Kidney tubule cell (primary cell): ENCODE measurements at regions not wholly inside any gene's neighbourhood (a gene's known extent, or its start where the extent isn't known, plus 50 kb on each side); places are given as distances from the start of the nearest gene placed in this dataset.
A peak's percentile ranks its signal among the peaks of the same experiment; 100 is the strongest.
"Not testable (repeated sequence)": the region's sequence is repeated elsewhere in the genome, so short reads cannot be mapped to it uniquely, and the experiment has no call there.

Experiments used
- DNase-seq: peaks from one replicate; pipeline ENCODE4 v3.0.0-alpha.2; 2018; ENCODE audit warnings: low spot score

DNA sequence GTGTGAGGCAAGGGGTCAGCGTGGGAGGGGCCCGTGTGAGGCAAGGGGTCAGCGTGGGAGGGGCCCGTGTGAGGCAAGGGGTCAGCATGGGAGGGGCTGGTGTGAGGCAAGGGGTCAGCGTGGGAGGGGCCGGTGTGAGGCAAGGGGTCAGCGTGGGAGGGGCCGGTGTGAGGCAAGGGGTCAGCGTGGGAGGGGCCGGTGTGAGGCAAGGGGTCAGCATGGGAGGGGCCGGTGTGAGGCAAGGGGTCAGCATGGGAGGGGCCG is 119.2 kb downstream of the SEPTIN14 start:
- DNase-seq: not testable (repeated sequence)

DNA sequence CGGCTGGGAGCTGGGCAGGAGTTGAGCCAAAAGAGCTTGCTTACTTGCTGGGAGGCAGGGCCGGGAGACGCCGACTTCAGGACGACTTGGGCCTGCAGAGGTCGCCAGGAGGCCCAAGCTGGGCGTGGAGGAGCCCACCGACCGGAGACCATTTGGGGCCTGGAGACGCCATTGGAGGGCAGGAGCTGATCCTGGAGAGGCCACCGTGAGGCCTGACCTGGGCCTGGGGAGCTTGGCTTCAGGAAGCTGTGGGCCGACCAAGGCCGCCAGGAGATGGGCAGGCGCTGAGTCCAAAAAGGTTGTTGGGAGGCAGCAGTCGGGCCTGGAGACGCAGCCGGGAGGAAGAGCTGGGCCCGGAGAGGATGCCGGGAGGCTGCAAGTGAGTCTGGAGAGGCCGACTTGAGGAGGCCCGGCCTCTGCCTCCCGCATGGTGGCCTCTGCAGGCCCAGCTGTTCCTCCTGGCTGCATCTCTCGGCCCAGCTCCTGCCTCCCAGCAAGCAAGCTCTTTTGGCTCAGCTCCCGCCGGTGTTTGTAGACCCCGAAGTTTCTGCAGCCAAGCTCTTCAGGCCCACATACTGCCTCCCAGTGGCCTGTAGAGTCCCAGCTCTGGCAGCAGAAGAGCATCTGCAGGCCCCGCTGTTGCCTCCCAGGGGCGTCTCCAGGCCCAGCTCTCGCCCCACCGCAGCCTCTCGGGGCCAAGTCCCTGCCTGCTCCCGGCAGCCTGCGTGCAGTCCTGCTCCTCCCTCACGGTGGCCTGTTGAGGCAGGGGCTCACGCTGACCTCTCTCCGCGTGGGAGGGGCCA is 119.7 kb downstream of the SEPTIN14 start:
- DNase-seq: not testable (repeated sequence)

DNA sequence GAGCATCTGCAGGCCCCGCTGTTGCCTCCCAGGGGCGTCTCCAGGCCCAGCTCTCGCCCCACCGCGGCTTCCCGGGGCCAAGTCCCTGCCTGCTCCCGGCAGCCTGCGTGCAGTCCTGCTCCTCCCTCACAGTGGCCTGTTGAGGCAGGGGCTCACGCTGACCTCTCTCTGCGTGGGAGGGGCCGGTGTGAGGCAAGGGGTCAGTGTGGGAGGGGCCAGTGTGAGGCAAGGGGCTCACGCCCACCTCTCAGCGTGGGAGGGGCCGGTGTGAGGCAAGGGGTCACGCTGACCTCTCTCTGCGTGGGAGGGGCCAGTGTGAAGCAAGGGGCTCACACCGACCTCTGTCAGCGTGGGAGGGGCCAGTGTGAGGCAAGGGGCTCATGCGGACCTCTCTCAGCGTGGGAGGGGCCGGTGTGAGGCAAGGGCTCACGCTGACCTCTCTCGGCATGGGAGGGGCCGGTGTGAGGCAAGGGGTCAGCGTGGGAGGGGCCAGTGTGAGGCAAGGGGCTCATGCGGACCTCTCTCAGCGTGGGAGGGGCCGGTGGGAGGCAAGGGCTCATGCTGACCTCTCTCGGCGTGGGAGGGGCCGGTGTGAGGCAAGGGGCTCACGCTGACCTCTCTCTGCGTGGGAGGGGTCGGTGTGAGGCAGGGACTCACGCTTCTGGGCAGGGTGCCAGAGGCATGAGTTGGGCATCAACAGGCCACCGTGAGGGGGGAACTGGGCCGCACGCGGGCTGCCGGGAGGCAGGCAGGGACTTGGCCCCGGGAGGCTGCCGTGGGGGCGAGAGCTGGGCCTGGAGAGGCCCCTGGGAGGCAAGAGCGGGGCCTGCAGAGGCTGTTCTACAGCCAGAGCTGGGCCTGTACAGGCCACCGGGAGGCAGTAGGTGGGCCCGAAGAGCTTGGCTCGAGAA is 120.6 kb downstream of the SEPTIN14 start:
- DNase-seq: not testable (repeated sequence)

DNA sequence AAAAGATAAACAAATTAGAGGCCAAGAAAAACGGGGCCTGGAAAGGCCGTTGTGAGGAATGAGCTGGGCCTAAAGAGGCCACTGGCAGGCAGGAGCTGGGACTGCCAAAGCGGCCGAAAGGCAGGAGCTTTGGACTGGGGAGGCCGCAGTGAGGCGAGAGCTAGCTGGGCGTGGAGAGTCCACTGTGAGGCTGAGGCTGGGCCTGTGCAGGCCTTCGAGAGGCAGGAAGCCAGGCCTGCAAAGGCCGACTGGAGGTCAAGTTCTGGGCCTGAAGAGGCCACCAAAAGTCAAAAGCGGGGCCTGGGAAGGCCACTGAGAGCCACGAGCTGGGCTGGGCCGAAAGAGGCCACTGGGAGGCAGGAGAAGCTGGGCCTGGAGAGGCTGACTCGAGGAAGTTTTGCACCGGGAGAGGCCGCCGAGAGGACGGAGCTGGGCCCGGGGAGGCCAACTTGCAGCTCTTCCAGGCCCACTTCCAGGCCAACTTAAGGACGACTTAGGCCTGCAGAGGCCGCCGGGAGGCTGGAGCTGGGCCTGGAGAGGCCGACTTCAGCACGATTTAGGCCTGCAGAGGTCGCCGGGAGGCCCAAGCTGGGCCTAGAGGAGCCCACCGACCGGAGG is 121.8 kb downstream of the SEPTIN14 start:
- not testable (repeated sequence) for DNase-seq

DNA sequence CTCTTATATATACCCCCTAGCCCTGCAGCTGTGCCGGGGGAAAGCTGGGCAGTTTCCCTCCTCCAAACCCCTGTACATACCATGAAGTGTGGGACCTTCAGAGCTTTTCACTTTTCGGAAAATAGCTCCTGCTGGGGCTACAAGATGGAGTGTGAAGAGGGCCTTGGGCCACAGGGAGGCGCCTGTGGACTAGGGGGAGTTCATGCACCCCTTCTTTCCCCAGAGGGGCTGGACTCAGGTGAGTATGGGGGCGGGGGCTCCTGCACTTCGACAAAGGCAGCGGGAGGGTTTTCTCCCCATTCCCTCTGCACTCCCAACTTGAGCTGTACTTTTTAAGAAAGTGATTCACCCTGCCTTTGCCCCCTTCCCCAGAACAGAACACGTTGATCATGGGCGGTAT is 122.5 kb downstream of the SEPTIN14 start:
- not testable (repeated sequence) for DNase-seq

DNA sequence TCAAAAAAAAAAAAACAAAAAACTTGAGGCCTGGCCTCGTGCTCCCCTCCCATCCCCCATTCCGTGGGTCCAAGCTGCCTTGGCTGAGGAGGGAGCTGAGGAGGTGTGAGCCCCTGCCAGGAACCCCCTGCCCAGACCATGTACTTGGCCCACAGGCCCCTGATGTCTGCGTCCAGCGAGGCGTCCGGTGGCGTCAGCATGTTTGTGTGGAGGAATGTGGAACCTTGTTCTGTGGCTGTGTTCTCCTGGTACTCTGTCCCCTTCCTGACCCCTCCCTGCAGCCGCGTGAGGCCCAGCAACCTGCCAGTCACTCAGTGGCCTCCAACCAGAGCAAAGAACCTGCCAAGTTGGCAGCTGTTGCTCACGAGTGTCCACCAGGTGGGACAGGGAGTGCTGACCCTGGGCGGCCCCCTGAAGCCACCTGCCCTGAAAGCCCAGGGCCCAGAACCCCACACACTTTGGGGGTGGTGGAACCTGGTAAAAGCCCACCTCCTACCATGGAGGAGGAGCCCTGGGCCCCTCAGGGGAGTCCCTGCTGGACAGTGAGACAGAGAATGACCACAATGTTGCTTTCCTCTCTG is 125.8 kb downstream of the SEPTIN14 start:
- DNase-seq: not testable (repeated sequence)

DNA sequence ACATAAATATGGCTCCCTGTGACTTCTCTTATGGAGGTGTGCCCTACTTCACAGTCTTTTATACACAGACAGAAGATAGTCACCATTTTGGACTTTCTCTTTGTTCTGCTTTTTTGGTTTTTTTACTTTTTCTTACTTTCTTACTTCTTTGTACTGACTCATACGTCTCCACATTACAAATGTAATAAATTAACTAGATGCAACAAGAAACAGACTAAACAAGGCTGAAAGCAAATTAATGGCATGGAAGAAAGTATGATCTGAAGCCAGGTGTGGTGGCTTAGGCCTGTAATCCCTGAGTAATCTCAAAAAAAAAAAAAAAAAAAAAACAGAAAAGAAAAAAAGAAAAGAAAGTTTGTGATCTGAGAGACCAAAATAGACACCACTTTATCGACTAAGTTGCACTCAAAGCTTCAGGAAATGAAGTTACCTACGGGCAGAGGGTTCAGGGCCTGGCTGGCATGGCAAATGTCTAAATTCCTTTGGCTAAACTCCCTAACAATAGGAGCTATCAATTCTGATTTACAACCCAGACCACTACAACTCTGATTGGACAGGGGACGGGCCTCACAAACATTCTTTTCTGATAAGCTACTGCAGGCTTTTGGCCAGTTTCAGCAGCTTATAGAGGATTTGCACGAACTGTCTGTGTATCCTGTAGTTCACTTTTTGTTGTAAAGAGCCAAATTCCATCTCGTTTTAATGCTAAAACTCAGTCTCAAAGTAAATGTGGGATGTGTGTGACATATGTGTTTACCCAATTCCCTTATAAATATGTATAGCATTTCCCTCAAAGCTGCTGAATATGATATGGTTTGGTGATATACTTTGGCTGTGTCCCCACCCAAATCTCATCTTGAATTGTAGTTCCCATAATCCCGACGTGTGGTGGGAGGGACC is 129.1 kb downstream of the SEPTIN14 start:
- peak; percentile 29 for DNase-seq

DNA sequence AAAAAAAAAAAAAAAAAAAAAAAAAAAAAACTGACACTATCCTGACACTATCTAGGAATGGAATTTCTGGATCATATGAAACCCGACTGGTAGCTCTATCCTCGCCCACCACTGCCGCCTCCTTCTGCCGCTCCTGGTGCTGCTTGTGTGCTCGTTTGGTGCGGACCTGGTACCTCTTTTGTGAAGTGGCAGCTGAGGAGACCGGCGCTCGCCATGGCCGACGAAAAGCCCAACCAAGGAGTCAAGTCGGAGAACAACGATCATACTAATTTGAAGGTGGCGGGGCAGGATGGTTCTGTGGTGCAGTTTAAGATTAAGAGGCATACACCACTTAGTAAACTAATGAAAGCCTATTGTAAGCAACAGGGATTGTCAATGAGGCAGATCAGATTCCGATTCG is 130.6 kb downstream of the SEPTIN14 start:
- DNase-seq: no peak

DNA sequence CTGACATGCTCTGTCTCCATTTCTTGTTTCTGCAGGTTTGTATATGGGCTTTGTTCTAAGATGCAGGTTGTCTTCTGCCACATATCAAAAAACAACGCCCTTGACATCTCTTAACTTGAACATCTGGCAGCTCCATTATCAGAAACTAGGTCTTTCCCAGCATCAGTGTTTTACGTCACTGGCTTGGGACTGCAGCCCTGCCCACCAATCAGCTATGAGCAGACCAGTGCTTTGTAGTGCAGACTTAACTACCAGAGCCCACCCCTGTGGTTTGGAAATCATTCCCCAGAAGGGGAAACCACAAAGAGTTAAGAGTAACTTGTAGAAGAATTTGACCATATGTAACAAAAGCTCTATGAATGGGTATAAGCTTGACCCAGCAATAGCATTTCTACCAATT is 132.4 kb downstream of the SEPTIN14 start:
- no peak for DNase-seq

DNA sequence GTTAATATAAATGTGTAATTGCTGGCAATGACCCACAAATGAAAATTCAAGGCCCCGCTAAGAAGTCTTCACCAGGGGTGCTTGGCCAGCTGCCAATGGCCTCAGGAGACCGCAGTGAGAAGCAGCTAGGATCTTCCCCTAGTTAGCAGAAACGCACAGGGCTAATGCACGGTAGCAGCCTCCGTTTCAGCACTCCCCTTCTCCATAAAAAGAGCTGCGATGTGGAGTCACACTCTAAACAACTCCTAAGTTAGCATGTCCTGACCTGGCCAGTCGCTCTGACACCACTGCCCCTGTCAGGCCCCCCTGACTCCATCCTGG is 139.0 kb downstream of the SEPTIN14 start:
- DNase-seq: no peak

DNA sequence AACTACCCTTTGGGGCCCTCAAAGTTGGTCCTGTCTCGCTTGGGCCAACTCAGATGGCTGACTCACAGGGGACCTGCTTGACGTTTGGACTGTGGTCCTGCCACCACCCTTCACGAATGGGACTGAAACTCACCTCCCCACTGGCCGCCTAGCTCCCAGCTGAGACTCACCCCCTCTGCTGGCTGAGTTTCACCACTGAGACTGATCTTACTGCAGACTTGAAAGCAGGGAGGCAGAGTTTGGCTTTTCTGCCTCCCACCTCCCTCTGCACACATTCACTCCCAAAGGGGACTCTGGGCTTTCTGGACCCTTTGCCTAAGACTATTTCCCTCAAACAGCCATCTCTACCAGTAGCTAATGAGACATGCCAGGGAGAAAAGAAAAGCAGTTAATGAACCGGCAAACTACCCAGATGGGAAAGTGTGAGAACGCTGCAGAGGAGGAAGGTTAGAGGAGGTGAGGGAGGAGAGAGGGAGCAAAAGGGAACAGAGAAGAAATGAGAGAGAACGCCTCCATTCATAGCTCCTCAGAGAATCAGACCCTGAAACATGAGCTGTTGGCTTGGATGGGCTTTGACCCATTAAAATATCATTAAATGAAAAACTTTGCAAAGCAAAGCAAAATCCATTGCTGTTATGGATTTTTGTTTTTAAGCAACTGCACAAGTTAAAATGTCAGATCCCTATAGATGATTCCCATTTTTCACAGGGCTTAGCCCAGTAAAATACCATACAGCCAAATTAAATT is 139.5 kb downstream of the SEPTIN14 start:
- not testable (repeated sequence) for DNase-seq

DNA sequence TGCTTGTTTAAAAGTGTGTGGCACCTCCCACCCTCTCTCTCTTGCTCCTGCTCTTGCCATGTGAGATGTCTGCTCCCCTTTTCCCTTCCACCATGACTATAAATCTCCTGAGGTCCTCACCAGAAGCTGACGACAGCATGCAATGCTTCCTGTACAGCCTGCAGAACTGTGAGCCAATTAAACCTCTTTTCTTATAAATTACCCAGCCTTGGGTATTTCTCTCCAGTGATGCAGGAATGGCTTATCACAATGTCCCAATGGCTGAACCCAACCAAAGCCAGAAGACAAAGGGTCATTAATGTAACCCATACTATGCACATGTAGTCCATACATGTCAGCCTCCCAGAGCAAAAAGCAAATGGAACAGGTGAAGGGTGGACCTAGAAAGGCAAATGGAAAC is 141.5 kb downstream of the SEPTIN14 start:
- not testable (repeated sequence) for DNase-seq

DNA sequence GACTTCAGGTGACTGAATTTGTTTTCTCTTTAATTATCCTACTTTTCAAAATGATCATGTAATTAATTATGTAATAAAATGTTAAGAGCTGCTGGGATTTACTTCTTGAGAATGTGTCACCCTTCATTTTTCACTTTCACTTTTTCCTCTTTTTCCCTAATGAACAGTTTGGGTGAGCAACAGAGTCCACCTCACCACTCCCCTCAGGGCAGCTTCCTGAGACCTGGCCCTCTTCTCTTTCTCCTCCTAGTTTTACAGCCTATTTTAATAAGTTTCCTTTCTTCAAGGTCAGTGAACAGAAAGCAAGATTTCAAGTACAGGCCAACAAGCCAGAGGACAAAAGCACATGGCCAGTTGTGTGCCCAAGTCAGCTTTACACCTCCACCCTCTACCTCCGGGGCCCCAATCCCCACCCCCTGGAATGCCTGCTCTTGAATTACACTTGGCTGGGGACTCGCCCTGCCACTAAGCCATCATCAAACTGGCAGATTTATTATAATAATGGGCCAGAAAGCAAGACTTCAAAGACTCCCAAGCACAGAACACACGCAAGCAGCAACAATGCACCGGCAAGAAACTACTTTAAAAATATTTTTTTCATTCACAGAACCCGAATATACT is 143.1 kb upstream of the VOPP1 start:
- DNase-seq: not testable (repeated sequence)

DNA sequence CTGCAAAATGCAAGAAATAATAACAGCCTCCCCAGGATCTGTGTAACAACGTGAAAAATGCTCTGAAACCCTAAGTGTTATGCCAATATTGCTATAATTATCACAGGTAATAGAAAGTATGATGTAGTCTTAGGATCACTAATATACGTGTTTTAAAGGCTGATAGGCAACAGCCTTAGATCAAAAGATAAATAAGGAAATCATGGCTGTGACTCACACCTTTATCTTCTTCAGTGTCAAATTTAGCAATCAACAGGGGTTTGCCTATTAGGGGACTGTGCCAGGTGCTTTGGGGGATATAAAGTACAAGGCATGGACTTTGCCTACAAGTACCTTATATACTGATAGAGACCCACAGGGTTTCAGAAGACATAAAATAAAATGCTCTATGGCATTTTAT is 142.1 kb upstream of the VOPP1 start:
- DNase-seq: not testable (repeated sequence)

DNA sequence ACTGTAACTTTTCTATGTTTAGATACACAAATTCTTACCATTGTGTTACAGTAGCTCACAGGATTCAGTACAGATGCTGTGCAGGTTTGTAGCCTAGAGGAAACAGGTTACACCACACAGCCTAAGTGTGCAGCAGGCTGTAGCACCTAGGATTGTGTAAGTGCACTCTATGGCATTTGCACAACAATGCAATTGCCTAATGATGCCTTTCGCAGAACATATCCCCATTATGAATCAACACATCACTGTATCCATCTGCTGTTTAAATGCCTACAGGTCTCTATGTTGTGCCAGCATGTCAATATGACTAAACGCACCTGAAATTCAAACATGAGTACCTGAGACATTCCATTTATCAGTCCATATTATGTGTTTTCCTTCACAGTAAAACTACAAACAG is 138.0 kb upstream of the VOPP1 start:
- DNase-seq: not testable (repeated sequence)

DNA sequence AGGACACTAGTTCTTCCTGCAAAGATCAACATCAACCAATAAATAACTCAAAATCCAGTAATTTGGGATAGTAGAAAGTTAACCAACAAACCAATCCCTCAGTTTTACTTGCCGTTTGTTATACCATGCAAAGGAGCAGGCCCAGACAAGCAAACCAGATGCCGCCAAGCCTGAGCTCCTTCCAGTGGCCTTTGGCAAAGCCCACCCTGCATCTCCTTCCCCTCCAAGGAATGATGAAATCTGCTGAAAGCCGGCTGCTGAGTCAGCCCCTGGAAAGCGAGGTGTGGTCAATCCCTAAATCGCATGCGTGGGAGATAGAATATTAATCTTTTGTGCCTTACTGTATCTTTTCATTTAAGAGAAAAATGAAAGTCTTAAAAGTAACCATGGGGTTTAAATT is 135.7 kb upstream of the VOPP1 start:
- DNase-seq: not testable (repeated sequence)

DNA sequence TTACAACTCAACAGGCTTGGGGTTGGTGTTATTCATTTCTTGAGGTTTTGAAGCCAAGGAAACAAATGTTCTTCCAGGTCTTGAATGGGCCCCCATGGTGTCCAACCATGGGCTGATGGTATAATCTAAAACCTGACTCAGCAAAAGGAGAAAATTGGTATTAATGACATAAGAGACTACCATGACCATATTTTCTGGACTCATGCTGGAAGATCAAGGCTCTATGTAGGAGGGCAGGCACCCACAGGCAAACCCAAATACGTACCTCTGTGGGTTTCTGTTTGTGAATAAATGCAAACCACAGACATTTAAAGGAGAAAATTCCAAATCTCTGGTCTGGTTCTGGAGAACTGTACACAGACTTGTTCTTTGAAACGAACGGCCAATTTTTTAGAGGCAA is 135.1 kb upstream of the VOPP1 start:
- DNase-seq: not testable (repeated sequence)

DNA sequence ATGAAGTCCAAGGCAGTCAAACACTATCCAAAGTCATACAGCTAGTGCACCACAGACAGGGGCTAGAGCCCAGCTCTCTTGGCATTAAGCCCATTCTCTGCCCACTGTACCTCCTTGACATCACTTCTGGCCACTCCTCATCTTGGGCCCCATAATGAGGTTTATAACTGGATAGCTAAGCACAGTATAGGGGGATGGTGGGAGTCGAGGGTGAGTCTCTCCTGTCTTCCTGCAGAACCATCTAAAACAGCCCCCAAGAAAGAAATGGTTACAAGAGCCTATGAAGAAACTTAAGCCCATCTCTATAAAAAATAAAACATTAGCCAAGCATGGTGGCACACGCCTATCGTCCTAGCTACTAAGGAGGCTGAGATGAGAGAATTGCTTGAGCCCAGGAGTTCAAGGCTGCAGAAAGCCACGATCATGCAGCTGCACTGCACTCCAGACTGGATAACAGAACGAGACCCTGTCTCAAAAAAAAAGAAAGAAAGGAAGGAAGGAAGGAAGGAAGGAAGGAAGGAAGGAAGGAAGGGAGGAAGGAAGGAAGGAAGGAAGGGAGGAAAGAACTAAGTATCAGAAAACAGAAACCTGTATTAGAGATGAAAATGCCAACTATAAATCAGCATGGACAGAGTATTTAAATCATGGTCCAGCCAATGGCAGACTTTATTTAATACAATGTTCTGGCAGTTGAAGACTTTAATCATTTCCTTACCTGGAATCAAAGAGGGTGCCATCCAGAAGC is 134.3 kb upstream of the VOPP1 start:
- DNase-seq: not testable (repeated sequence)

DNA sequence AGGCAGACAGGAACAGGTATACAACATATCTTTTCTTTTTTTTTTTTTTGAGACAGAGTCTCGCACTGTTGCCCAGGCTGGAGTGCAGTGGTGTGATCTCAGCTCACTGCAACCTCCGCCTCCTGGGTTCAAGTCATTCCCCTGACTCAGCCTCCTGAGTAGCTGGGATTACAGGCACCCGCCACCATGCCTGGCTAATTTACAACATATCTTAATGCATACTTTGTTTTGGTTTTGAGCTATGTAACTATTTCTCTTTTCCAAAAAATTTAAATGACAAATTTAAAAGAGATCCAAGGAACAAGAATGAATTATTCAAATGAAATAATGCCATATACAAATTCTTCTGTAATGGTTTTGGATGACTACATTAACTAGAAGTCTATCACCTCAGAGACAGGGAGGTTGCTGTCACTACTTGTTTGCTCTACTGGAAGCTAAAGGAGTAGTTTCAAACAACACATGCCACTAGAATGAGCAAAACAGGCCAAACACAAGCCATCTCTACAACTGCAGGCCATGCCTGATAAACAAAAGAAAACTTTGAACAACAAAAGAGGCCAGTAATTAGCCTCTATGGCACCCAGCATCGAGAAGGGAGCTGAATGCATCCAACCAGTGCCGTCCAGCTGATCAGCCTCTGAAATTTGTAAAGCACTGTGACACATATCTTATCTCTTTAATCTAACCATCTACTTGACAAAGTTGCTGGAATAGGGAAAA is 133.6 kb upstream of the VOPP1 start:
- DNase-seq: not testable (repeated sequence)
